Panc1 (cell line): ENCODE measurements at regions not wholly inside any gene's neighbourhood (a gene's known extent, or its start where the extent isn't known, plus 50 kb on each side); places are given as distances from the start of the nearest gene placed in this dataset.

ENCODE experiments used
- ATAC-seq: fragments of 200-7000 bp; cut with Tn5 transposase; 2 replicates; pipeline ENCODE4 v1.9.1; 2020; ENCODE audit warnings: mild to moderate bottlenecking, moderate library complexity
- BruUV-seq: library from RNA; stranded (reverse); fragments of 400-500 nt; replicated peaks from 2 replicates; lab custom pipeline; 2021; lab: Mats Ljungman, UMichigan
- CTCF ChIA-PET: fragments of 300-600 bp; sonication (Branson Sonifier 250); formaldehyde crosslinking; loops from one replicate; lab custom pipeline; 2022; ENCODE audit warnings: antibody characterized with exemption; lab: Charles Lee
- POLR2A ChIA-PET: fragments of 300-600 bp; sonication (Branson Sonifier 250); formaldehyde crosslinking; loops from one replicate; lab custom pipeline; 2022; ENCODE audit warnings: antibody characterized with exemption; lab: Charles Lee
- DNase-seq: peaks from one replicate; pipeline ENCODE4 v3.0.0-alpha.2; 2010; ENCODE audit warnings: low read depth, low spot score
- H3K27ac ChIP-seq: 2 replicates; pipeline ENCODE4 v1.5.1; 2011; ENCODE audit warnings: mild to moderate bottlenecking, low read length, inconsistent platforms
- H3K27me3 ChIP-seq: fragments of 200-500 bp; sonication (Bioruptor generic); 2 replicates; pipeline ENCODE4 v1.6.0; 2014; ENCODE audit warnings: low read length, inconsistent platforms; ENCODE audit not compliant: control insufficient read depth, insufficient read depth
- H3K36me3 ChIP-seq: fragments of 200-500 bp; sonication (Bioruptor generic); 2 replicates; pipeline ENCODE4 v1.5.1; 2014; ENCODE audit warnings: inconsistent platforms, mild to moderate bottlenecking, low read length, moderate library complexity; ENCODE audit not compliant: control insufficient read depth, insufficient read depth
- H3K4me1 ChIP-seq: 2 replicates; pipeline ENCODE4 v1.5.1; 2011; ENCODE audit warnings: inconsistent platforms, mild to moderate bottlenecking, low read length, moderate library complexity; ENCODE audit not compliant: control insufficient read depth, insufficient read depth
- H3K4me3 ChIP-seq, 2 experiments: 2 replicates each; pipeline ENCODE4 v1.5.1; 2011 to 2012; ENCODE audit warnings: low read depth in 2 of 2, low read length in 2 of 2, mild to moderate bottlenecking in 2 of 2, inconsistent platforms in 1 of 2, moderate library complexity in 1 of 2
- H3K9me3 ChIP-seq: fragments of 200-500 bp; sonication (Bioruptor generic); 2 replicates; pipeline ENCODE4 v1.5.1; 2014; ENCODE audit warnings: low read depth, mild to moderate bottlenecking, inconsistent platforms, low read length, moderate library complexity; ENCODE audit not compliant: control insufficient read depth, insufficient read depth
- CTCF ChIP-seq: fragments of 450-650 bp; IDR thresholded peaks from 2 replicates; pipeline ENCODE4 v1.5.1; 2017; ENCODE audit warnings: mild to moderate bottlenecking
- POLR2AphosphoS5 ChIP-seq: IDR thresholded peaks from 2 replicates; pipeline ENCODE4 v1.6.1; 2012; ENCODE audit warnings: mild to moderate bottlenecking, low read depth, low read length, moderate library complexity
- REST ChIP-seq, 2 experiments: IDR thresholded peaks; 2 replicates each; pipeline ENCODE4 v1.6.1; 2011 to 2012; ENCODE audit warnings: low read depth in 2 of 2, control low read depth in 1 of 2, low read length in 1 of 2, mild to moderate bottlenecking in 1 of 2, moderate library complexity in 1 of 2; ENCODE audit not compliant: insufficient read depth in 1 of 2
- SIN3A ChIP-seq: IDR thresholded peaks from 2 replicates; pipeline ENCODE4 v1.6.1; 2012; ENCODE audit warnings: low read depth, mild to moderate bottlenecking, low read length, moderate library complexity, borderline replicate concordance; ENCODE audit not compliant: insufficient read depth
- TCF7L2 ChIP-seq: IDR thresholded peaks from 2 replicates; pipeline ENCODE4 v1.6.1; 2011; ENCODE audit warnings: mild to moderate bottlenecking, low read depth, low read length, inconsistent platforms
- in situ Hi-C: cut with HindIII; loops from 2 replicates; pipeline ENCODE4 v1.10.0; 2016; ENCODE audit warnings: low sequenced_read_pairs, low pct_unique_long_range_greater_than_20kb
- intact Hi-C: fragments of 100-400 bp; cut with micrococcal nuclease; formaldehyde crosslinking; loops from one replicate; pipeline ENCODE4 v1.10.0; 2022; ENCODE audit not compliant: unreplicated experiment

GRCh38 chr6:56750686-56751085 lies 108.0 kb upstream of the DST start:
- Histone ChIP-seq H3K4me3 (no peak overlapping the region), H3K27ac (peak overlapping the region; percentile 76), H3K4me1 (peaks cover 80% of the 10 kb centered on the region), H3K9me3 (no peaks in the 10 kb centered on the region), H3K27me3 (no peaks in the 10 kb centered on the region), H3K36me3 (no peaks in the 10 kb centered on the region)
- ChIA-PET CTCF (interaction anchor here (0.6 kb wide), 1 partner anchor 25 kb away, joined by 3 read pairs; no protein-coding TSS in a partner anchor), POLR2A (no interaction called here)
- no TSS peak for BruUV-seq
- intact Hi-C loops: no loop called here
- in situ Hi-C loops: no loop called here
- no peak for ATAC-seq
- DNase-seq: no peak
- TF ChIP-seq SIN3A (no peak), POLR2AphosphoS5 (no peak), REST (IDR thresholded peaks at IDR 0.05; ENCODE audit: insufficient read depth in 1 of 2, low read depth in 2 of 2, low read length in 1 of 2) (no peak)

- no peaks in the 10 kb centered on the region for H3K36me3 ChIP-seq
- no peaks in the 10 kb centered on the region for H3K27me3 ChIP-seq
- no peak for TF ChIP-seq REST (IDR thresholded peaks at IDR 0.05; ENCODE audit: insufficient read depth in 1 of 2, low read depth in 2 of 2, low read length in 1 of 2)
- TF ChIP-seq SIN3A: no peak
- no peak for TF ChIP-seq POLR2AphosphoS5
- no peak for TF ChIP-seq TCF7L2
- no peak for TF ChIP-seq CTCF
- peak overlapping the region; percentile 76 for H3K27ac ChIP-seq
- BruUV-seq: no TSS peak
- in situ Hi-C loops: no loop called here
- ATAC-seq: peak; percentile 70
- peaks cover 82% of the 10 kb centered on the region for H3K4me1 ChIP-seq
- ChIA-PET POLR2A (no interaction called here), CTCF (no interaction called here)
- DNase-seq: peak; percentile 90
- H3K4me3 ChIP-seq: no peak overlapping the region
- H3K9me3 ChIP-seq: no peaks in the 10 kb centered on the region
- intact Hi-C loops: no loop called here
Measured at GRCh38 chr6:56749632-56750151, 107.0 kb upstream of the DST start.
